HUES48 (cell line): ENCODE measurements at regions not wholly inside any gene's neighbourhood (a gene's known extent, or its start where the extent isn't known, plus 50 kb on each side); places are given as distances from the start of the nearest gene placed in this dataset.

Source experiments
- H3K27ac ChIP-seq: one replicate; pipeline ENCODE4 v1.7.0; 2013; ENCODE audit warnings: low read depth, low read length, inconsistent platforms
- H3K27me3 ChIP-seq: 2 replicates; pipeline ENCODE4 v1.6.1; 2013; ENCODE audit warnings: mild to moderate bottlenecking, low read length; ENCODE audit not compliant: control insufficient read depth, insufficient read depth
- H3K36me3 ChIP-seq: 2 replicates; pipeline ENCODE4 v1.6.1; 2013; ENCODE audit warnings: low read length; ENCODE audit not compliant: control insufficient read depth, insufficient read depth
- H3K4me1 ChIP-seq: 2 replicates; pipeline ENCODE4 v1.6.1; 2013; ENCODE audit warnings: mild to moderate bottlenecking, low read length; ENCODE audit not compliant: control insufficient read depth, insufficient read depth
- H3K4me3 ChIP-seq: 2 replicates; pipeline ENCODE4 v1.5.1; 2013; ENCODE audit warnings: mild to moderate bottlenecking, low read depth, low read length
- H3K9ac ChIP-seq: 2 replicates; pipeline ENCODE4 v1.6.1; 2013; ENCODE audit warnings: mild to moderate bottlenecking, low read depth, low read length, moderate library complexity
- H3K9me3 ChIP-seq: 2 replicates; pipeline ENCODE4 v1.6.1; 2013; ENCODE audit warnings: low read length; ENCODE audit not compliant: control insufficient read depth, insufficient read depth

DNA sequence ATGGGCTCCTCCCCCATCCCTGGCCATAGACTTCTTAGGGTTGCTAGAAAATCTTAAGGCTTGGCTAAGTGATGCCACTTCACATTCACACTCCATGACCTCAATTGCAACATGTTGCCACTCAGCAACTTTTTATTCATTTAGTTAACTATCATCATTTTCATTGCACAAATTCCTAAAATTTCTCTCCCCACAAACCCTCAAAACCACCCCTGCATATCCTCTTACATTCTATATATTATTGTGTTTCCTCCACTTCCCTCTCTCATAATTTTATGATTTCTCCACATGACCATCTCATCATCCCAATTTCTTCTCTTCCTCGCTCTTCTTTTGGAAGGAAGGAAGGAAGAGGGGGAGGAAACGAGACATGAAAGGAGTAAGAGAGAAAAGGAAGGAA lies 436.0 kb downstream of the HACE1 start:
- no peaks in the 10 kb centered on the region for H3K36me3 ChIP-seq
- no peak overlapping the region for H3K4me3 ChIP-seq
- no peak overlapping the region for H3K9ac ChIP-seq
- no peaks in the 10 kb centered on the region for H3K4me1 ChIP-seq
- H3K9me3 ChIP-seq: no peaks in the 10 kb centered on the region
- no peak overlapping the region for H3K27ac ChIP-seq
- no peaks in the 10 kb centered on the region for H3K27me3 ChIP-seq

DNA sequence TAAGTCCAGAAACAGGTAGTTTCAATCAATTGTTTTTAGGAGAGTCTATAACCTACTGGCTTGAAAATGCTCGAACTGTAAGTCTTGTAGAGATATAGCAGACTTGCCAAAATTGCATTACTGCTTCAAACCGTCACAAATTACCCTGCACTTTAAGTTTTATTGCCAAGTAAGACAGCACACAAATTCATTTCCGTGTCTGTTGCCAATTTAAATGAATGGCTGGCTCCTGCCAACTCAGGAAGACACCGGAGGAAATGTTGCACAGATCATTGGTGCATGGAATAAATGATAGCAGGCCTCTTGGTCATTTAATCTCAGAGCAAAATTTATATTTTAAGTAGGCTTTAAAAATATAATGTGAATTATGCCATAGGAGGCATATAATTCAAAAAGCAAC lies 438.1 kb downstream of the HACE1 start:
- no peaks in the 10 kb centered on the region for H3K27me3 ChIP-seq
- H3K4me3 ChIP-seq: no peak overlapping the region
- no peak overlapping the region for H3K9ac ChIP-seq
- no peaks in the 10 kb centered on the region for H3K4me1 ChIP-seq
- no peak overlapping the region for H3K27ac ChIP-seq
- no peaks in the 10 kb centered on the region for H3K9me3 ChIP-seq
- H3K36me3 ChIP-seq: no peaks in the 10 kb centered on the region

- no peaks in the 10 kb centered on the region for H3K9me3 ChIP-seq
- H3K27ac ChIP-seq: no peak overlapping the region
- no peaks in the 10 kb centered on the region for H3K27me3 ChIP-seq
- H3K4me3 ChIP-seq: no peak overlapping the region
- no peak overlapping the region for H3K9ac ChIP-seq
- no peaks in the 10 kb centered on the region for H3K4me1 ChIP-seq
- H3K36me3 ChIP-seq: no peaks in the 10 kb centered on the region
Measured at GRCh38 chr6:104418839-104419238, 440.9 kb downstream of the HACE1 start.

DNA sequence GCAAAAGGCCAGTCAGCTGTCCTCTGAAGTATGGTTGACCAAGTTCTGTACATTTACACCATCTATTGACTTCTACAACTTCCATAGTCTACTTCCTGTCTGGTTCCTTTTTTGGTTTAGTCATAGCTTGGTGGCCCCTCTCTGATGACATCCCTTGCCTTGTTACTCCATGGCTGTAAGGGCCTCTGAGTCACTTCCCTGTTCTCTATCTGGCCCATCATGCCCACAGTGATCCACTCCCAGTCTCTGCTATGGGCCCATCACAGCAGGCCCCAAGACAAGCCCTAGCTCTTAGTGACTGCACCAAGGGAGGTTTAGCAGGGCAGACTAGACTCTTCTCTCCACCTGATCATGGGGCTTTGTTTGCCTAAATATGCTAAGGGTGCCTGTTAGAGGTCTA lies 441.6 kb downstream of the HACE1 start:
- no peaks in the 10 kb centered on the region for H3K4me1 ChIP-seq
- H3K9me3 ChIP-seq: no peaks in the 10 kb centered on the region
- H3K27ac ChIP-seq: no peak overlapping the region
- no peak overlapping the region for H3K4me3 ChIP-seq
- no peak overlapping the region for H3K9ac ChIP-seq
- no peaks in the 10 kb centered on the region for H3K27me3 ChIP-seq
- no peaks in the 10 kb centered on the region for H3K36me3 ChIP-seq

DNA sequence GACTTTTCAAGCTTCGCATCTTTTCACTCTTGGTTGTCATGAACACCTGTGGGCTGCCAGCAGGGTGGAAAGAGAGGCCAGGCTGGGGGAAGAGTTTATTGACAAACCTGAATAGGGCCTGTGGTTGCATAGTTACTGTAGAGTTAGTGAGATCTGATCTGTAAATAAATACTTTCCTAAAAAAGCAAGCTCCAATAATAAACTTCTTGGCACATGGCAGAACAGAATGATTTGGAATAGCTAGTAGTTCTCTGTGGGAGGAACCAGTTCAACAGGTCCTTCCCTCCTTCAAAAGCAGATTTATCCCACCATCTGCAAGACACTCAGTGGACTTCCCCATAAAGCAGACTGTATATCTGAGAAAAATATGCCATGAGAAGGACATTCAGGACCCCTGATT lies 445.0 kb downstream of the HACE1 start:
- no peak overlapping the region for H3K9ac ChIP-seq
- H3K9me3 ChIP-seq: no peaks in the 10 kb centered on the region
- H3K27me3 ChIP-seq: no peaks in the 10 kb centered on the region
- no peak overlapping the region for H3K27ac ChIP-seq
- no peak overlapping the region for H3K4me3 ChIP-seq
- H3K4me1 ChIP-seq: no peaks in the 10 kb centered on the region
- H3K36me3 ChIP-seq: no peaks in the 10 kb centered on the region

DNA sequence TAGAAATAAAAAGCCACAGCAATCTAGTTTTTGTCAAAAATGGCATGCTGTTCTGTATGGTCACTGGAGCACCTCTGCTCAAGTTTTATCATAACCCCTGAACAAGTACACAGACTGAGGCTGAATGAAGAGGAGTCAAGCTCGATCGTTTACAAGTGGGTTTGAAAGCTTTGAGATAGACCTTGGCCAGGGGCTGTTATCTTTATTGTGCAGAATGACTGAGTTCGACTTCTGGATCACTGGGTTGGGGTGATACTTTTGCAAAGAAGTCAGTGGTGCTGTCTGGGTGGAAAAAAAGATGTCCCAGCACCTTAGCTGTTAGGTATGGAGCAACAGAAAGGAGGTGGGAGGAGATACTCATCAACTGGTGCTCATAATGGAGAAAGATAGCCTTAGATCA lies 446.0 kb downstream of the HACE1 start:
- Histone ChIP-seq H3K9me3 (no peaks in the 10 kb centered on the region), H3K4me1 (no peaks in the 10 kb centered on the region), H3K4me3 (no peak overlapping the region), H3K36me3 (no peaks in the 10 kb centered on the region), H3K27ac (no peak overlapping the region), H3K9ac (no peak overlapping the region), H3K27me3 (no peaks in the 10 kb centered on the region)

DNA sequence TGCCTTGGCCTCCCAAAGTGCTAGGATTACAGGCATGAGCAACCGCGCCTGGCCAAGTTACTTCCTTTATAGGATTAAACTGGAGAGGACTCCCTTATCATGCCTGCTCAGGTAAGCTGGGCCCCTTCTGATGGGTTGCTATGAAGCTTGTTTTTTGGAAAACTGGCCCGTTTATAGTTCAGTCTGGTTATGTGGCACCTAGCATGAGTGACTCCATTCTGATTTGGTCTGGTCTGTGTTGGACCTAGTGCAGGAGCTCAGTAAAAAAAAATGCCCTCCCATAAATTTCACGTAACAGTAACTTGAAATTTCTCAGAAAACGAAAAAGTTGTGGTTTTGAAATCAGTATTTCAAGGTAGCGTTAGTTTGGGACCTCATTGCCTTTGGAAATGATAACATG lies 448.4 kb downstream of the HACE1 start:
- no peaks in the 10 kb centered on the region for H3K4me1 ChIP-seq
- no peaks in the 10 kb centered on the region for H3K9me3 ChIP-seq
- no peak overlapping the region for H3K9ac ChIP-seq
- H3K27ac ChIP-seq: no peak overlapping the region
- H3K4me3 ChIP-seq: no peak overlapping the region
- no peaks in the 10 kb centered on the region for H3K27me3 ChIP-seq
- H3K36me3 ChIP-seq: no peaks in the 10 kb centered on the region

GRCh38 chr6:104409913-104410312 lies 449.8 kb downstream of the HACE1 start:
- Histone ChIP-seq H3K4me3 (no peak overlapping the region), H3K9ac (no peak overlapping the region), H3K27me3 (no peaks in the 10 kb centered on the region), H3K36me3 (no peaks in the 10 kb centered on the region), H3K27ac (no peak overlapping the region), H3K9me3 (no peaks in the 10 kb centered on the region), H3K4me1 (no peaks in the 10 kb centered on the region)

- Histone ChIP-seq H3K27me3 (no peaks in the 10 kb centered on the region), H3K9ac (no peak overlapping the region), H3K4me1 (no peaks in the 10 kb centered on the region), H3K36me3 (no peaks in the 10 kb centered on the region), H3K27ac (no peak overlapping the region), H3K4me3 (no peak overlapping the region), H3K9me3 (no peaks in the 10 kb centered on the region)
Measured at GRCh38 chr6:104407957-104408356, 451.8 kb downstream of the HACE1 start.

GRCh38 chr6:104404377-104404776 lies 455.3 kb downstream of the HACE1 start:
- Histone ChIP-seq H3K9ac (no peak overlapping the region), H3K27ac (no peak overlapping the region)

DNA sequence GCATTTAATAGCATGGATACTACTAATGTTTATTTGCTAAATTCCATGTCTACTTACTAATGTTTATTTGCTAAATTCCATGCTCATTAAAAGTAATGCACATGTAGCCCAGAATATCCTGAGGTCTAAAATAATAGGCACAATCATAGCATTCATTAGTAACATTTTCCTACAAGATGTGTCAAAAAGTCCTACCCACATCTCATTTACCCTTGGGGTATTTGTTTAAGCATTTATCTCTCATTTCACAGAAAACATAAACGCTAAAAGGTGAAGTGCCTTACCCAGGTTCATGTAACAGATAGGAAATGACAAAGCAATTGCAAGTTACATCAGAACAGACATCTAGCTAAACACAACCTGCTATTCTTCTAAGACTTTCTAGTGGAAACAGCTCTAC lies 457.1 kb downstream of the HACE1 start:
- Histone ChIP-seq H3K36me3 (no peaks in the 10 kb centered on the region), H3K27ac (no peak overlapping the region), H3K27me3 (no peaks in the 10 kb centered on the region)

More at GRCh38 chr6:104404377-104404776, 455.3 kb downstream of the HACE1 start:
- no peaks in the 10 kb centered on the region for H3K27me3 ChIP-seq
- H3K4me1 ChIP-seq: no peaks in the 10 kb centered on the region
- no peaks in the 10 kb centered on the region for H3K9me3 ChIP-seq
- no peaks in the 10 kb centered on the region for H3K36me3 ChIP-seq
- H3K4me3 ChIP-seq: no peak overlapping the region

GRCh38 chr6:104401926-104402325 lies 457.8 kb downstream of the HACE1 start:
- no peak overlapping the region for H3K9ac ChIP-seq
- H3K4me3 ChIP-seq: no peak overlapping the region
- H3K36me3 ChIP-seq: no peaks in the 10 kb centered on the region
- no peaks in the 10 kb centered on the region for H3K27me3 ChIP-seq
- H3K9me3 ChIP-seq: no peaks in the 10 kb centered on the region
- H3K4me1 ChIP-seq: no peaks in the 10 kb centered on the region
- no peak overlapping the region for H3K27ac ChIP-seq

More for the DNA sequence above, 457.1 kb downstream of the HACE1 start:
- Histone ChIP-seq H3K9ac (no peak overlapping the region), H3K9me3 (no peaks in the 10 kb centered on the region), H3K4me1 (no peaks in the 10 kb centered on the region), H3K4me3 (no peak overlapping the region)
